ENCODE measurements at regions not wholly inside any gene's neighbourhood (a gene's known extent, or its start where the extent isn't known, plus 50 kb on each side); places are given as distances from the start of the nearest gene placed in this dataset.

GRCh38 chr4:19213388-19213787, 1038.3 kb upstream of the SLIT2 start:
- no peak for TF ChIP-seq POLR2A (IDR thresholded peaks at IDR 0.05; ENCODE audit: low read depth, low read length)
- TF ChIP-seq POLR2AphosphoS5 (IDR thresholded peaks at IDR 0.05; ENCODE audit: low read depth, low read length) = no peak
